Keratinocyte (primary cell): ENCODE measurements at regions not wholly inside any gene's neighbourhood (a gene's known extent, or its start where the extent isn't known, plus 50 kb on each side); places are given as distances from the start of the nearest gene placed in this dataset.

Experiments used
- DNase-seq: peaks from one replicate; pipeline ENCODE4 v3.0.0-alpha.2; 2011; ENCODE audit warnings: low read depth, missing footprints, low spot score
- FAIRE-seq: peaks from 2 replicates; lab custom pipeline; 2011; peaks lifted over from hg19 to GRCh38; lab: Jason Lieb, UNC
- H2AFZ ChIP-seq: 2 replicates; pipeline ENCODE4 v1.6.0; 2012; ENCODE audit warnings: low read length, control low read depth, inconsistent platforms; ENCODE audit not compliant: control insufficient read depth
- H3K27ac ChIP-seq: 2 replicates; pipeline ENCODE4 v1.5.1; 2011; ENCODE audit warnings: low read length; ENCODE audit not compliant: control insufficient read depth, insufficient read depth
- H3K27me3 ChIP-seq: 3 replicates; pipeline ENCODE4 v1.6.0; 2011; ENCODE audit warnings: low read length; ENCODE audit not compliant: control insufficient read depth, insufficient read depth; ENCODE audit errors: extremely low read depth
- H3K36me3 ChIP-seq, 2 experiments: 2 replicates in 1 of 2; 3 replicates in 1 of 2; pipeline ENCODE4 v1.5.1; 2011; ENCODE audit warnings: low read length in 2 of 2, mild to moderate bottlenecking in 1 of 2; ENCODE audit not compliant: control insufficient read depth in 2 of 2, insufficient read depth in 2 of 2; ENCODE audit errors: extremely low read depth in 1 of 2
- H3K4me1 ChIP-seq: 3 replicates; pipeline ENCODE4 v1.5.1; 2011; ENCODE audit warnings: low read length; ENCODE audit not compliant: control insufficient read depth, insufficient read depth; ENCODE audit errors: extremely low read depth
- H3K4me2 ChIP-seq: 3 replicates; pipeline ENCODE4 v1.6.0; 2011; ENCODE audit warnings: low read depth, low read length; ENCODE audit not compliant: control insufficient read depth, insufficient read depth; ENCODE audit errors: extremely low read depth
- H3K4me3 ChIP-seq, 3 experiments: fragments of 200-600 bp in 1 of 3; sonication (generic) in 1 of 3; 2 replicates in 2 of 3; 3 replicates in 1 of 3; pipeline ENCODE4 v1.5.1; 2011 to 2016; ENCODE audit warnings: low read length in 3 of 3, mild to moderate bottlenecking in 3 of 3, control low read depth in 2 of 3, inconsistent platforms in 1 of 3, low read depth in 1 of 3, mixed read lengths in 1 of 3, mixed run types in 1 of 3, moderate library complexity in 1 of 3; ENCODE audit not compliant: control insufficient read depth in 2 of 3, insufficient read depth in 2 of 3; ENCODE audit errors: extremely low read depth in 1 of 3
- H3K79me2 ChIP-seq: 2 replicates; pipeline ENCODE4 v1.6.0; 2012; ENCODE audit warnings: low read length; ENCODE audit not compliant: control insufficient read depth, insufficient read depth
- H3K9ac ChIP-seq: 3 replicates; pipeline ENCODE4 v1.6.0; 2011; ENCODE audit warnings: low read length; ENCODE audit not compliant: control insufficient read depth, insufficient read depth; ENCODE audit errors: extremely low read depth
- H3K9me1 ChIP-seq: 3 replicates; pipeline ENCODE4 v1.6.0; 2011; ENCODE audit warnings: low read length; ENCODE audit not compliant: control insufficient read depth, insufficient read depth; ENCODE audit errors: extremely low read depth
- H3K9me3 ChIP-seq: 2 replicates; pipeline ENCODE4 v1.5.1; 2012; ENCODE audit warnings: low read depth, low read length; ENCODE audit not compliant: control insufficient read depth
- H4K20me1 ChIP-seq: 3 replicates; pipeline ENCODE4 v1.6.0; 2011; ENCODE audit warnings: low read length; ENCODE audit not compliant: control insufficient read depth, insufficient read depth; ENCODE audit errors: extremely low read depth
- EZH2 ChIP-seq: IDR thresholded peaks from one replicate; pipeline ENCODE4 v1.6.1; 2012; ENCODE audit warnings: inconsistent platforms, mild to moderate bottlenecking, low read length, moderate library complexity
- dilution Hi-C: fragments of 300-500 bp; cut with MboI; formaldehyde crosslinking; loops from one replicate; pipeline ENCODE4 v1.7.0; 2020; ENCODE audit warnings: low sequenced_read_pairs; ENCODE audit not compliant: extremely low pct_ligation_motif_present
- TF ChIP-seq, protein P1 (sequence below), 3 experiments: IDR thresholded peaks in 1 of 3; conservative IDR thresholded peaks in 1 of 3; optimal IDR thresholded peaks in 1 of 3; 2 replicates in 2 of 3; 3 replicates in 1 of 3; pipeline versions ENCODE3 to v1.5.1; 2011; ENCODE audit warnings: low read length in 3 of 3, mild to moderate bottlenecking in 3 of 3, moderate library complexity in 2 of 3, control low read depth in 1 of 3, inconsistent platforms in 1 of 3; ENCODE audit not compliant: insufficient read depth in 2 of 3; ENCODE audit errors: extremely low read depth in 1 of 3

DNA sequence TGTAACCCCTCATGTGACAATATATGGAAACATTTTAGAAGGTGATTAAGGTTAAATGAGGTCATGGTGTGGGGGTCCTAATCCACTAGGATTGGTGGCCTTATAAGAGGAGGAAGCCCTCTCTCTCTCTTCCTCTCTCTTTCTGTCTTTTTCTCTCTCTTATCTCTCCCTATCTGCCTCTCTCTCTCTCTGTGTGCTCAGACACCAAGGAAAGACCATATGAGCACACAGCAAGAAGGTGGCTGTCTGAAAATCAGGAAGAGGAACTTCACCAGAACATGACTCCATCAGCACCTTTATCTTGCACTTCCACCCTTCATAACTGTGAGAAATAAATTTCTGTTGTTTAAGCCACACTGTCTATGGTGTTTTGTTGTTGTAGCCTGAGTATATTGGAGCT is 1472.2 kb downstream of the PCDH7 start:
- no peaks in the 10 kb centered on the region for H3K4me1 ChIP-seq
- H2AFZ ChIP-seq = no peak overlapping the region
- DNase-seq (no peak), FAIRE-seq (no peak)
- no peak for TF ChIP-seq EZH2
- TF ChIP-seq, protein P1, sequence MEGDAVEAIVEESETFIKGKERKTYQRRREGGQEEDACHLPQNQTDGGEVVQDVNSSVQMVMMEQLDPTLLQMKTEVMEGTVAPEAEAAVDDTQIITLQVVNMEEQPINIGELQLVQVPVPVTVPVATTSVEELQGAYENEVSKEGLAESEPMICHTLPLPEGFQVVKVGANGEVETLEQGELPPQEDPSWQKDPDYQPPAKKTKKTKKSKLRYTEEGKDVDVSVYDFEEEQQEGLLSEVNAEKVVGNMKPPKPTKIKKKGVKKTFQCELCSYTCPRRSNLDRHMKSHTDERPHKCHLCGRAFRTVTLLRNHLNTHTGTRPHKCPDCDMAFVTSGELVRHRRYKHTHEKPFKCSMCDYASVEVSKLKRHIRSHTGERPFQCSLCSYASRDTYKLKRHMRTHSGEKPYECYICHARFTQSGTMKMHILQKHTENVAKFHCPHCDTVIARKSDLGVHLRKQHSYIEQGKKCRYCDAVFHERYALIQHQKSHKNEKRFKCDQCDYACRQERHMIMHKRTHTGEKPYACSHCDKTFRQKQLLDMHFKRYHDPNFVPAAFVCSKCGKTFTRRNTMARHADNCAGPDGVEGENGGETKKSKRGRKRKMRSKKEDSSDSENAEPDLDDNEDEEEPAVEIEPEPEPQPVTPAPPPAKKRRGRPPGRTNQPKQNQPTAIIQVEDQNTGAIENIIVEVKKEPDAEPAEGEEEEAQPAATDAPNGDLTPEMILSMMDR (optimal IDR thresholded peaks at IDR 0.05 in 1 of 3, IDR thresholded peaks at IDR 0.05 in 1 of 3, conservative IDR thresholded peaks at IDR 0.05 in 1 of 3; ENCODE audit: extremely low read depth in 1 of 3, insufficient read depth in 2 of 3, low read length in 3 of 3) = no peak
- no peak overlapping the region for H3K9ac ChIP-seq
- dilution Hi-C loops = no loop called here
- H3K9me1 ChIP-seq = no peaks in the 10 kb centered on the region
- no peaks in the 10 kb centered on the region for H3K9me3 ChIP-seq
- H3K27me3 ChIP-seq = no peaks in the 10 kb centered on the region
- no peak overlapping the region for H3K4me2 ChIP-seq
- no peaks in the 10 kb centered on the region for H3K79me2 ChIP-seq
- H3K27ac ChIP-seq = no peak overlapping the region
- H4K20me1 ChIP-seq = no peaks in the 10 kb centered on the region
- no peak overlapping the region for H3K4me3 ChIP-seq
- no peaks in the 10 kb centered on the region for H3K36me3 ChIP-seq

- H3K36me3 ChIP-seq = no peaks in the 10 kb centered on the region
- H4K20me1 ChIP-seq = no peaks in the 10 kb centered on the region
- no peaks in the 10 kb centered on the region for H3K9me1 ChIP-seq
- no peak for DNase-seq
- no peak overlapping the region for H3K4me2 ChIP-seq
- H3K9ac ChIP-seq = no peak overlapping the region
- H3K4me3 ChIP-seq = no peak overlapping the region
- H3K27me3 ChIP-seq = no peaks in the 10 kb centered on the region
- no peaks in the 10 kb centered on the region for H3K4me1 ChIP-seq
- H3K9me3 ChIP-seq = no peaks in the 10 kb centered on the region
- H2AFZ ChIP-seq = no peak overlapping the region
- TF ChIP-seq, protein P1 (optimal IDR thresholded peaks at IDR 0.05 in 1 of 3, IDR thresholded peaks at IDR 0.05 in 1 of 3, conservative IDR thresholded peaks at IDR 0.05 in 1 of 3; ENCODE audit: extremely low read depth in 1 of 3, insufficient read depth in 2 of 3, low read length in 3 of 3) = no peak
- TF ChIP-seq EZH2 = no peak
- H3K27ac ChIP-seq = no peak overlapping the region
- H3K79me2 ChIP-seq = no peaks in the 10 kb centered on the region
- no peak for FAIRE-seq
- dilution Hi-C loops = no loop called here
These were observed 1472.8 kb downstream of the PCDH7 start for GRCh38 chr4:32192991-32193390.
